MM.1S (cell line): ENCODE measurements at regions not wholly inside any gene's neighbourhood (a gene's known extent, or its start where the extent isn't known, plus 50 kb on each side); places are given as distances from the start of the nearest gene placed in this dataset.

Source experiments
- DNase-seq: peaks from one replicate; pipeline ENCODE4 v3.0.0-alpha.2; 2015
- H2AFZ ChIP-seq: fragments of 300-600 bp; sonication (generic); 2 replicates; pipeline ENCODE4 v1.6.0; 2016; ENCODE audit warnings: antibody characterized with exemption, low read length
- H3F3A ChIP-seq: fragments of 300-600 bp; sonication (generic); 2 replicates; pipeline ENCODE4 v1.6.1; 2016; ENCODE audit warnings: mild to moderate bottlenecking, antibody characterized with exemption, low read length, moderate library complexity, mixed read lengths; ENCODE audit not compliant: insufficient read depth
- H3K27ac ChIP-seq: fragments of 300-600 bp; sonication (generic); 2 replicates; pipeline ENCODE4 v1.5.1; 2016; ENCODE audit warnings: mild to moderate bottlenecking, low read length
- H3K27me3 ChIP-seq: fragments of 300-600 bp; sonication (generic); replicated peaks from 2 replicates; pipeline ENCODE4 v1.6.0; 2016; ENCODE audit warnings: low read length; ENCODE audit not compliant: insufficient read depth
- H3K36me3 ChIP-seq: fragments of 300-600 bp; sonication (generic); replicated peaks from 2 replicates; pipeline ENCODE4 v1.6.1; 2016; ENCODE audit warnings: mild to moderate bottlenecking, low read length, mixed read lengths; ENCODE audit not compliant: insufficient read depth
- H3K4me1 ChIP-seq: fragments of 300-600 bp; sonication (generic); 2 replicates; pipeline ENCODE4 v1.6.1; 2016; ENCODE audit warnings: low read length, mixed read lengths
- H3K4me2 ChIP-seq: fragments of 300-600 bp; sonication (generic); 2 replicates; pipeline ENCODE4 v1.6.0; 2016; ENCODE audit warnings: low read depth, low read length
- H3K4me3 ChIP-seq: fragments of 300-600 bp; sonication (generic); 2 replicates; pipeline ENCODE4 v1.5.1; 2016; ENCODE audit warnings: low read length, mixed read lengths
- H3K79me2 ChIP-seq: fragments of 300-600 bp; sonication (generic); 2 replicates; pipeline ENCODE4 v1.6.1; 2016; ENCODE audit warnings: mixed run types, low read length, mixed read lengths
- H3K9ac ChIP-seq: fragments of 300-600 bp; sonication (generic); 2 replicates; pipeline ENCODE4 v1.6.1; 2016; ENCODE audit warnings: low read length, mixed read lengths
- H3K9me2 ChIP-seq: fragments of 300-600 bp; sonication (generic); replicated peaks from 2 replicates; pipeline ENCODE4 v1.6.1; 2016; ENCODE audit warnings: mild to moderate bottlenecking, low read length, mixed read lengths; ENCODE audit not compliant: insufficient read depth
- H3K9me3 ChIP-seq: fragments of 300-600 bp; sonication (generic); replicated peaks from 2 replicates; pipeline ENCODE4 v1.6.1; 2016; ENCODE audit warnings: mild to moderate bottlenecking, low read length, mixed read lengths; ENCODE audit not compliant: insufficient read depth
- H4K20me1 ChIP-seq: fragments of 300-600 bp; sonication (generic); 2 replicates; pipeline ENCODE4 v1.6.1; 2016; ENCODE audit warnings: mild to moderate bottlenecking, low read length, moderate library complexity, mixed read lengths; ENCODE audit not compliant: insufficient read depth
- CTCF ChIP-seq: fragments of 300-600 bp; sonication (generic); IDR thresholded peaks from 2 replicates; pipeline ENCODE4 v1.5.1; 2016; ENCODE audit warnings: antibody characterized with exemption, low read length, mixed read lengths
- EZH2 ChIP-seq: fragments of 300-600 bp; sonication (generic); optimal IDR thresholded peaks from 2 replicates; pipeline ENCODE3; 2017; ENCODE audit warnings: low read depth, mild to moderate bottlenecking, antibody characterized with exemption, low read length, mixed read lengths
- EZH2phosphoT487 ChIP-seq: fragments of 300-600 bp; sonication (generic); IDR thresholded peaks from 2 replicates; pipeline ENCODE4 v1.6.1; 2018; ENCODE audit warnings: antibody characterized with exemption, low read length

GRCh38 chr7:94089806-94090205, 85.7 kb upstream of the BET1 start:
- Histone ChIP-seq H2AFZ (no peak overlapping the region), H3K27me3 (no peaks in the 10 kb centered on the region), H3K79me2 (no peaks in the 10 kb centered on the region), H3K4me2 (no peak overlapping the region), H3K9ac (no peak overlapping the region), H3K9me2 (no peaks in the 10 kb centered on the region), H3K4me3 (no peak overlapping the region), H3K27ac (no peak overlapping the region), H3K4me1 (no peaks in the 10 kb centered on the region), H4K20me1 (no peaks in the 10 kb centered on the region), H3F3A (no peaks in the 10 kb centered on the region), H3K36me3 (no peaks in the 10 kb centered on the region), H3K9me3 (no peaks in the 10 kb centered on the region)
- DNase-seq, result no peak
- TF ChIP-seq EZH2, result no peak
- TF ChIP-seq EZH2phosphoT487, result no peak
- TF ChIP-seq CTCF, result no peak

DNA sequence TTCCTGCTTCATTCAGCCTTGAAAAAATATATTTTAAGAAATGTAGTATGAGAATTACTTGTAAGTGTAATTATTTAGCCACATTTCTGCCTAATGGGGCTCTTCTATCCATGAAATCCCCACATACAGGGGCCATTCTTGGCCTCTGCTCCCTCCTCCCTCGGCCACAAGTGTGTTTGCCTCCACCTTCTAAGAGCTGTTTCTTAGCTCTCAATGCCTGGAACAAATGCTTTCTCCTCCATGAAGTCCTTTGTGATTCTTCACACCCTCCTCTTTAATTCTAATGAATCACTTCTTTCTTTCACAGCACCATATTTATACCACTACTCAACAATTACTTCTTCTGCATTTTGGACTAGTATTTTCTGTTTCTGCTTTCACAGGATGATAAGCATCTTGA, 88.8 kb upstream of the BET1 start:
- Histone ChIP-seq H3K9me3 (no peaks in the 10 kb centered on the region), H3K9me2 (no peaks in the 10 kb centered on the region), H3K36me3 (no peaks in the 10 kb centered on the region), H3K27me3 (no peaks in the 10 kb centered on the region), H3K79me2 (no peaks in the 10 kb centered on the region), H3K4me3 (no peak overlapping the region), H4K20me1 (no peaks in the 10 kb centered on the region), H3K4me1 (no peaks in the 10 kb centered on the region), H3F3A (no peaks in the 10 kb centered on the region), H3K4me2 (no peak overlapping the region), H3K9ac (no peak overlapping the region), H3K27ac (no peak overlapping the region), H2AFZ (no peak overlapping the region)
- DNase-seq, result no peak
- TF ChIP-seq CTCF (no peak), EZH2 (no peak), EZH2phosphoT487 (no peak)

DNA sequence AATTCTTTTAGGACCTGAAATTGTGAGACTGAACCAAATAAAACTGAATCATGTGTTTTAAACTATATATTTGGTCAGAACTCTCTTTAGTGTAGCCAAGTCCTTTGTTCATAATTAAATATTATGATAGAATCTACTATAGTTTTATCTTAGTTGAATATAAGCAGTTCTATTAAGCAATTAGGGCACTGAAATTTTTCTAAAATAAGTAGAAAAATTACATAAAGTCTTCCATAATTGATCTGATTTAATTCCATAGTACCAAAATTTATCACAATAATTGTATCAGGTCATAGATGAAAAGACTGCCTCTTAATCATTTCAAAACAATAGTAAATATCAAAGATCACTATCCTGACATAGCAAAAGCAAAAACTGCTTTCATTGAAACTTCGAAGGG, 90.1 kb upstream of the BET1 start:
- no peaks in the 10 kb centered on the region for H3K9me2 ChIP-seq
- H3K9ac ChIP-seq, result no peak overlapping the region
- DNase-seq, result no peak
- no peaks in the 10 kb centered on the region for H3K27me3 ChIP-seq
- H3K4me2 ChIP-seq, result no peak overlapping the region
- no peak overlapping the region for H2AFZ ChIP-seq
- no peaks in the 10 kb centered on the region for H3K79me2 ChIP-seq
- no peak overlapping the region for H3K27ac ChIP-seq
- no peak overlapping the region for H3K4me3 ChIP-seq
- H3K4me1 ChIP-seq, result no peaks in the 10 kb centered on the region
- TF ChIP-seq CTCF (no peak), EZH2 (no peak), EZH2phosphoT487 (no peak)
- H3K36me3 ChIP-seq, result no peaks in the 10 kb centered on the region
- no peaks in the 10 kb centered on the region for H4K20me1 ChIP-seq
- H3F3A ChIP-seq, result no peaks in the 10 kb centered on the region
- no peaks in the 10 kb centered on the region for H3K9me3 ChIP-seq
